ENCODE measurements at regions not wholly inside any gene's neighbourhood (a gene's known extent, or its start where the extent isn't known, plus 50 kb on each side); places are given as distances from the start of the nearest gene placed in this dataset.

DNA sequence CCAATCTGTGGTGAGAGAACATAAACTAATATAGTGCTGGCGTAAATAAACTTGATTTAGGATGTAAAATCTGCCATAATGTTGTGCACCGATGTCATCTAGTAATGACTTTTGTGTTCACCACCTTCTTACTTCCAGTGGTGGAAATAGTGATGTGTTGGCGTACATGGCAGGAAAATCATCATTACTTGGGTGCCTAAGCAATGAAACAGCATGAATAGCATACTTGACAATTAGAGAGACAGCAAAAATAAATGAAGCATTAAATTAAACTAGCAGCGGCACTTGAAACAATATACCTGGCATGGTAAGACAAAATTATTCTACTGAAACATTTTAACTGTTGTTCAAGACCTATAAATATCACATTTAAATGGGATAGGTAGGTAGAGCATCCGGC, 73.2 kb upstream of the DSC1 start:
- TF ChIP-seq, protein P1, sequence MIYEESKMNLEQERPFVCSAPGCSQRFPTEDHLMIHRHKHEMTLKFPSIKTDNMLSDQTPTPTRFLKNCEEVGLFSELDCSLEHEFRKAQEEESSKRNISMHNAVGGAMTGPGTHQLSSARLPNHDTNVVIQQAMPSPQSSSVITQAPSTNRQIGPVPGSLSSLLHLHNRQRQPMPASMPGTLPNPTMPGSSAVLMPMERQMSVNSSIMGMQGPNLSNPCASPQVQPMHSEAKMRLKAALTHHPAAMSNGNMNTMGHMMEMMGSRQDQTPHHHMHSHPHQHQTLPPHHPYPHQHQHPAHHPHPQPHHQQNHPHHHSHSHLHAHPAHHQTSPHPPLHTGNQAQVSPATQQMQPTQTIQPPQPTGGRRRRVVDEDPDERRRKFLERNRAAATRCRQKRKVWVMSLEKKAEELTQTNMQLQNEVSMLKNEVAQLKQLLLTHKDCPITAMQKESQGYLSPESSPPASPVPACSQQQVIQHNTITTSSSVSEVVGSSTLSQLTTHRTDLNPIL (CRISPR knock-in tag; IDR thresholded peaks at IDR 0.05; ENCODE audit: low read depth) = no peak
- TF ChIP-seq SNAI2 (CRISPR knock-in tag; IDR thresholded peaks at IDR 0.05) = no peak
- TF ChIP-seq, protein P2, sequence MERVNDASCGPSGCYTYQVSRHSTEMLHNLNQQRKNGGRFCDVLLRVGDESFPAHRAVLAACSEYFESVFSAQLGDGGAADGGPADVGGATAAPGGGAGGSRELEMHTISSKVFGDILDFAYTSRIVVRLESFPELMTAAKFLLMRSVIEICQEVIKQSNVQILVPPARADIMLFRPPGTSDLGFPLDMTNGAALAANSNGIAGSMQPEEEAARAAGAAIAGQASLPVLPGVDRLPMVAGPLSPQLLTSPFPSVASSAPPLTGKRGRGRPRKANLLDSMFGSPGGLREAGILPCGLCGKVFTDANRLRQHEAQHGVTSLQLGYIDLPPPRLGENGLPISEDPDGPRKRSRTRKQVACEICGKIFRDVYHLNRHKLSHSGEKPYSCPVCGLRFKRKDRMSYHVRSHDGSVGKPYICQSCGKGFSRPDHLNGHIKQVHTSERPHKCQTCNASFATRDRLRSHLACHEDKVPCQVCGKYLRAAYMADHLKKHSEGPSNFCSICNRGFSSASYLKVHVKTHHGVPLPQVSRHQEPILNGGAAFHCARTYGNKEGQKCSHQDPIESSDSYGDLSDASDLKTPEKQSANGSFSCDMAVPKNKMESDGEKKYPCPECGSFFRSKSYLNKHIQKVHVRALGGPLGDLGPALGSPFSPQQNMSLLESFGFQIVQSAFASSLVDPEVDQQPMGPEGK (CRISPR knock-in tag; IDR thresholded peaks at IDR 0.05; ENCODE audit: borderline replicate concordance) = no peak
- TF ChIP-seq ZFP30 (CRISPR knock-in tag; IDR thresholded peaks at IDR 0.05) = no peak
- TF ChIP-seq ZNF8 (CRISPR knock-in tag; IDR thresholded peaks at IDR 0.05) = no peak
- no peak for TF ChIP-seq ZFP3 (CRISPR knock-in tag; IDR thresholded peaks at IDR 0.05)
- TF ChIP-seq, protein P3, sequence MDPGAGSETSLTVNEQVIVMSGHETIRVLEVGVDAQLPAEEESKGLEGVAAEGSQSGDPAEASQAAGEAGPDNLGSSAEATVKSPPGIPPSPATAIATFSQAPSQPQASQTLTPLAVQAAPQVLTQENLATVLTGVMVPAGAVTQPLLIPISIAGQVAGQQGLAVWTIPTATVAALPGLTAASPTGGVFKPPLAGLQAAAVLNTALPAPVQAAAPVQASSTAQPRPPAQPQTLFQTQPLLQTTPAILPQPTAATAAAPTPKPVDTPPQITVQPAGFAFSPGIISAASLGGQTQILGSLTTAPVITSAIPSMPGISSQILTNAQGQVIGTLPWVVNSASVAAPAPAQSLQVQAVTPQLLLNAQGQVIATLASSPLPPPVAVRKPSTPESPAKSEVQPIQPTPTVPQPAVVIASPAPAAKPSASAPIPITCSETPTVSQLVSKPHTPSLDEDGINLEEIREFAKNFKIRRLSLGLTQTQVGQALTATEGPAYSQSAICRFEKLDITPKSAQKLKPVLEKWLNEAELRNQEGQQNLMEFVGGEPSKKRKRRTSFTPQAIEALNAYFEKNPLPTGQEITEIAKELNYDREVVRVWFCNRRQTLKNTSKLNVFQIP (CRISPR knock-in tag; IDR thresholded peaks at IDR 0.05; ENCODE audit: borderline replicate concordance, low read depth) = no peak
- TF ChIP-seq BACH2 (CRISPR knock-in tag; IDR thresholded peaks at IDR 0.05; ENCODE audit: borderline replicate concordance) = no peak
- no peak for TF ChIP-seq CSDC2 (CRISPR knock-in tag; IDR thresholded peaks at IDR 0.05)
- TF ChIP-seq GLIS3 (CRISPR knock-in tag; IDR thresholded peaks at IDR 0.05) = no peak
- TF ChIP-seq RARB (CRISPR knock-in tag; IDR thresholded peaks at IDR 0.05) = no peak
- TF ChIP-seq, protein P4, sequence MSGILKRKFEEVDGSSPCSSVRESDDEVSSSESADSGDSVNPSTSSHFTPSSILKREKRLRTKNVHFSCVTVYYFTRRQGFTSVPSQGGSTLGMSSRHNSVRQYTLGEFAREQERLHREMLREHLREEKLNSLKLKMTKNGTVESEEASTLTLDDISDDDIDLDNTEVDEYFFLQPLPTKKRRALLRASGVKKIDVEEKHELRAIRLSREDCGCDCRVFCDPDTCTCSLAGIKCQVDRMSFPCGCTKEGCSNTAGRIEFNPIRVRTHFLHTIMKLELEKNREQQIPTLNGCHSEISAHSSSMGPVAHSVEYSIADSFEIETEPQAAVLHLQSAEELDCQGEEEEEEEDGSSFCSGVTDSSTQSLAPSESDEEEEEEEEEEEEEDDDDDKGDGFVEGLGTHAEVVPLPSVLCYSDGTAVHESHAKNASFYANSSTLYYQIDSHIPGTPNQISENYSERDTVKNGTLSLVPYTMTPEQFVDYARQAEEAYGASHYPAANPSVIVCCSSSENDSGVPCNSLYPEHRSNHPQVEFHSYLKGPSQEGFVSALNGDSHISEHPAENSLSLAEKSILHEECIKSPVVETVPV (CRISPR knock-in tag; IDR thresholded peaks at IDR 0.05) = no peak
- TF ChIP-seq TOX (CRISPR knock-in tag; IDR thresholded peaks at IDR 0.05; ENCODE audit: borderline replicate concordance) = no peak

Data from SK-N-SH treated with all-trans-retinoic acid at 6 μM for 48 hours (cell line).